ENCODE measurements at regions not wholly inside any gene's neighbourhood (a gene's known extent, or its start where the extent isn't known, plus 50 kb on each side); places are given as distances from the start of the nearest gene placed in this dataset.

GRCh38 chr2:11953258-11953657 lies 206.8 kb downstream of the LPIN1 start:
- no peak for DNase-seq (ENCODE audit: low read depth)

- no peak for DNase-seq (ENCODE audit: low read depth)
Observed at GRCh38 chr2:11955314-11955713, 208.9 kb downstream of the LPIN1 start.

GRCh38 chr2:11955884-11956291 lies 209.5 kb downstream of the LPIN1 start:
- DNase-seq (ENCODE audit: low read depth) = no peak

GRCh38 chr2:11962707-11963328 lies 216.4 kb downstream of the LPIN1 start:
- no peak for DNase-seq (ENCODE audit: low read depth)

- DNase-seq (ENCODE audit: low read depth) = no peak
Observed at GRCh38 chr2:11963966-11964365, 217.5 kb downstream of the LPIN1 start.

- no peak for DNase-seq (ENCODE audit: low read depth)
Observed at GRCh38 chr2:11967946-11968465, 221.6 kb downstream of the LPIN1 start.

- DNase-seq (ENCODE audit: low read depth) = no peak
Observed at GRCh38 chr2:11968521-11968920, 222.1 kb downstream of the LPIN1 start.

GRCh38 chr2:11969774-11970173 lies 223.3 kb downstream of the LPIN1 start:
- DNase-seq (ENCODE audit: low read depth) = no peak

- no peak for DNase-seq (ENCODE audit: low read depth)
Observed at GRCh38 chr2:11974573-11974972, 228.1 kb downstream of the LPIN1 start.

- no peak for DNase-seq (ENCODE audit: low read depth)
Observed at GRCh38 chr2:11975373-11975772, 228.9 kb downstream of the LPIN1 start.

GRCh38 chr2:11976073-11976472 lies 229.6 kb downstream of the LPIN1 start:
- no peak for DNase-seq (ENCODE audit: low read depth)

GRCh38 chr2:11977766-11978524 lies 231.5 kb downstream of the LPIN1 start:
- no peak for DNase-seq (ENCODE audit: low read depth)

- DNase-seq (ENCODE audit: low read depth) = no peak
Observed at GRCh38 chr2:11980809-11981208, 234.4 kb downstream of the LPIN1 start.

GRCh38 chr2:11983401-11983800 lies 237.0 kb downstream of the LPIN1 start:
- no peak for DNase-seq (ENCODE audit: low read depth)

- DNase-seq (ENCODE audit: low read depth) = no peak
Observed at GRCh38 chr2:11983870-11984269, 237.4 kb downstream of the LPIN1 start.

- no peak for DNase-seq (ENCODE audit: low read depth)
Observed at GRCh38 chr2:11984316-11985158, 238.1 kb downstream of the LPIN1 start.

- no peak for DNase-seq (ENCODE audit: low read depth)
Observed at GRCh38 chr2:11985817-11986566, 239.6 kb downstream of the LPIN1 start.

- no peak for DNase-seq (ENCODE audit: low read depth)
Observed at GRCh38 chr2:11987151-11987550, 240.7 kb downstream of the LPIN1 start.

- DNase-seq (ENCODE audit: low read depth) = no peak
Observed at GRCh38 chr2:11988691-11989353, 242.4 kb downstream of the LPIN1 start.

- no peak for DNase-seq (ENCODE audit: low read depth)
Observed at GRCh38 chr2:11989354-11989703, 242.9 kb downstream of the LPIN1 start.

GRCh38 chr2:11990576-11990975 lies 244.1 kb downstream of the LPIN1 start:
- no peak for DNase-seq (ENCODE audit: low read depth)

Data from stimulated activated CD8-positive, alpha-beta memory T cell treated with anti-CD3 and anti-CD28 coated beads, Interleukin-7, amount 100 ng/mL, for 24 hours (primary cell).